Amygdala (tissue), 56 donors: ENCODE measurements at regions not wholly inside any gene's neighbourhood (a gene's known extent, or its start where the extent isn't known, plus 50 kb on each side); places are given as distances from the start of the nearest gene placed in this dataset.
A peak's percentile ranks its signal among the peaks of the same experiment; 100 is the strongest.

ENCODE experiments used
- DNase-seq, 56 donors: peaks; one replicate each; lab custom pipeline; 2025; lab: John Stamatoyannopoulos, UW

GRCh38 chr6:23600118-23600517 is 525.9 kb upstream of the NRSN1 start:
- DNase-seq, result no peak

- no peak for DNase-seq
Observed at GRCh38 chr6:23601811-23602345, 524.1 kb upstream of the NRSN1 start.

- DNase-seq, result no peak
Observed at GRCh38 chr6:23608931-23609435, 517.0 kb upstream of the NRSN1 start.

- DNase-seq, result peak in 5 of 56 donors; percentile 0 to 6 (median 1)
Observed at GRCh38 chr6:23611776-23612381, 514.1 kb upstream of the NRSN1 start.

GRCh38 chr6:23618366-23618765 is 507.6 kb upstream of the NRSN1 start:
- DNase-seq, result no peak

GRCh38 chr6:23620911-23621401 is 505.1 kb upstream of the NRSN1 start:
- DNase-seq, result no peak

GRCh38 chr6:23630726-23631635 is 495.0 kb upstream of the NRSN1 start:
- DNase-seq, result no peak

- DNase-seq, result peak in 42 of 56 donors; percentile 4 to 78 (median 38)
Observed at GRCh38 chr6:23633996-23634395, 492.0 kb upstream of the NRSN1 start.

- no peak for DNase-seq
Observed at GRCh38 chr6:23635150-23635549, 490.9 kb upstream of the NRSN1 start.

- no peak for DNase-seq
Observed at GRCh38 chr6:23637296-23637695, 488.7 kb upstream of the NRSN1 start.

GRCh38 chr6:23642849-23643248 is 483.2 kb upstream of the NRSN1 start:
- DNase-seq, result no peak

GRCh38 chr6:23647045-23647444 is 479.0 kb upstream of the NRSN1 start:
- no peak for DNase-seq

GRCh38 chr6:23650676-23651075 is 475.3 kb upstream of the NRSN1 start:
- DNase-seq, result peak in 46 of 56 donors; percentile 4 to 83 (median 33)

GRCh38 chr6:23654745-23655144 is 471.3 kb upstream of the NRSN1 start:
- no peak for DNase-seq

GRCh38 chr6:23655525-23655924 is 470.5 kb upstream of the NRSN1 start:
- DNase-seq, result no peak

- DNase-seq, result peak in 6 of 56 donors; percentile 4 to 23 (median 6)
Observed at GRCh38 chr6:23656255-23657194, 469.5 kb upstream of the NRSN1 start.

- peak in 23 of 56 donors; percentile 1 to 59 (median 23) for DNase-seq
Observed at GRCh38 chr6:23659125-23659524, 466.9 kb upstream of the NRSN1 start.

- DNase-seq, result no peak
Observed at GRCh38 chr6:23661549-23661948, 464.5 kb upstream of the NRSN1 start.

- no peak for DNase-seq
Observed at GRCh38 chr6:23663096-23663495, 462.9 kb upstream of the NRSN1 start.

GRCh38 chr6:23663652-23664051 is 462.4 kb upstream of the NRSN1 start:
- DNase-seq, result no peak
